ENCODE measurements at regions not wholly inside any gene's neighbourhood (a gene's known extent, or its start where the extent isn't known, plus 50 kb on each side); places are given as distances from the start of the nearest gene placed in this dataset.
A peak's percentile ranks its signal among the peaks of the same experiment; 100 is the strongest.

GRCh38 chr3:31364188-31364587 lies 168.5 kb upstream of the STT3B start:
- Histone ChIP-seq H3K79me2 (ENCODE audit: insufficient read depth, low read length) (peaks cover 36% of the 10 kb centered on the region), H2AFZ (ENCODE audit: low read length) (peak overlapping the region; percentile 63), H3F3A (ENCODE audit: low read depth) (no peaks in the 10 kb centered on the region), H3K36me3 (ENCODE audit: insufficient read depth, low read length) (no peaks in the 10 kb centered on the region), H3K4me2 (ENCODE audit: low read depth, low read length, poor library complexity, severe bottlenecking) (peak overlapping the region; percentile 61), H3K9ac (ENCODE audit: low read depth, low read length, poor library complexity, severe bottlenecking) (peak overlapping the region; percentile 53), H3K4me3 (ENCODE audit: low read length, poor library complexity, severe bottlenecking) (peak overlapping the region; percentile 13), H3K9me2 (replicated peaks; ENCODE audit: low read depth, low read length) (no peaks in the 10 kb centered on the region), H3K27me3 (ENCODE audit: insufficient read depth, low read length, poor library complexity, severe bottlenecking) (no peaks in the 10 kb centered on the region), H3K4me1 (ENCODE audit: insufficient read depth, low read length, poor library complexity, severe bottlenecking) (peaks cover 46% of the 10 kb centered on the region), H4K20me1 (ENCODE audit: insufficient read depth, low read length, poor library complexity, severe bottlenecking) (no peaks in the 10 kb centered on the region), H3K9me3 (ENCODE audit: insufficient read depth, low read depth, low read length) (no peaks in the 10 kb centered on the region)
- TF ChIP-seq CTCF (conservative IDR thresholded peaks at IDR 0.05; ENCODE audit: low read length), result no peak
- TF ChIP-seq EZH2phosphoT487 (IDR thresholded peaks at IDR 0.05; ENCODE audit: borderline replicate concordance), result no peak

GRCh38 chr3:31364711-31365110 lies 168.0 kb upstream of the STT3B start:
- peak overlapping the region; percentile 13 for H3K4me3 ChIP-seq (ENCODE audit: low read length, poor library complexity, severe bottlenecking)

GRCh38 chr3:31367518-31367917 lies 165.2 kb upstream of the STT3B start:
- no peaks in the 10 kb centered on the region for H3F3A ChIP-seq (ENCODE audit: low read depth)

More at GRCh38 chr3:31364711-31365110, 168.0 kb upstream of the STT3B start:
- peak overlapping the region; percentile 53 for H3K9ac ChIP-seq (ENCODE audit: low read depth, low read length, poor library complexity, severe bottlenecking)
- peaks cover 52% of the 10 kb centered on the region for H3K4me1 ChIP-seq (ENCODE audit: insufficient read depth, low read length, poor library complexity, severe bottlenecking)
- H2AFZ ChIP-seq (ENCODE audit: low read length), result peak overlapping the region; percentile 63
- peak overlapping the region; percentile 61 for H3K4me2 ChIP-seq (ENCODE audit: low read depth, low read length, poor library complexity, severe bottlenecking)
- no peaks in the 10 kb centered on the region for H3K36me3 ChIP-seq (ENCODE audit: insufficient read depth, low read length)
- no peaks in the 10 kb centered on the region for H3K9me2 ChIP-seq (replicated peaks; ENCODE audit: low read depth, low read length)
- H3K9me3 ChIP-seq (ENCODE audit: insufficient read depth, low read depth, low read length), result no peaks in the 10 kb centered on the region
- H3K27me3 ChIP-seq (ENCODE audit: insufficient read depth, low read length, poor library complexity, severe bottlenecking), result no peaks in the 10 kb centered on the region
- H4K20me1 ChIP-seq (ENCODE audit: insufficient read depth, low read length, poor library complexity, severe bottlenecking), result no peaks in the 10 kb centered on the region
- H3F3A ChIP-seq (ENCODE audit: low read depth), result no peaks in the 10 kb centered on the region
- no peak for TF ChIP-seq EZH2phosphoT487 (IDR thresholded peaks at IDR 0.05; ENCODE audit: borderline replicate concordance)
- TF ChIP-seq CTCF (conservative IDR thresholded peaks at IDR 0.05; ENCODE audit: low read length), result peak; percentile 66
- peaks cover 36% of the 10 kb centered on the region for H3K79me2 ChIP-seq (ENCODE audit: insufficient read depth, low read length)

More at GRCh38 chr3:31367518-31367917, 165.2 kb upstream of the STT3B start:
- H3K4me2 ChIP-seq (ENCODE audit: low read depth, low read length, poor library complexity, severe bottlenecking), result no peak overlapping the region
- H3K4me3 ChIP-seq (ENCODE audit: low read length, poor library complexity, severe bottlenecking), result no peak overlapping the region
- H3K4me1 ChIP-seq (ENCODE audit: insufficient read depth, low read length, poor library complexity, severe bottlenecking), result peaks cover 53% of the 10 kb centered on the region
- H3K9ac ChIP-seq (ENCODE audit: low read depth, low read length, poor library complexity, severe bottlenecking), result no peak overlapping the region
- H3K36me3 ChIP-seq (ENCODE audit: insufficient read depth, low read length), result no peaks in the 10 kb centered on the region
- no peaks in the 10 kb centered on the region for H4K20me1 ChIP-seq (ENCODE audit: insufficient read depth, low read length, poor library complexity, severe bottlenecking)
- H3K27me3 ChIP-seq (ENCODE audit: insufficient read depth, low read length, poor library complexity, severe bottlenecking), result no peaks in the 10 kb centered on the region
- H2AFZ ChIP-seq (ENCODE audit: low read length), result no peak overlapping the region
- no peak for TF ChIP-seq EZH2phosphoT487 (IDR thresholded peaks at IDR 0.05; ENCODE audit: borderline replicate concordance)
- TF ChIP-seq CTCF (conservative IDR thresholded peaks at IDR 0.05; ENCODE audit: low read length), result no peak
- H3K9me2 ChIP-seq (replicated peaks; ENCODE audit: low read depth, low read length), result no peaks in the 10 kb centered on the region
- H3K79me2 ChIP-seq (ENCODE audit: insufficient read depth, low read length), result peaks cover 36% of the 10 kb centered on the region
- H3K9me3 ChIP-seq (ENCODE audit: insufficient read depth, low read depth, low read length), result no peaks in the 10 kb centered on the region

All from Loucy (cell line).